Adrenal gland (tissue), 5 donors: ENCODE measurements at regions not wholly inside any gene's neighbourhood (a gene's known extent, or its start where the extent isn't known, plus 50 kb on each side); places are given as distances from the start of the nearest gene placed in this dataset.

Experiments used
- POLR2A ChIP-seq, 2 donors: fragments of 450-650 bp; IDR thresholded peaks; one replicate each; pipeline ENCODE4 v1.6.1; 2017; ENCODE audit warnings: antibody characterized with exemption in 2 of 2, mild to moderate bottlenecking in 2 of 2, moderate library complexity in 1 of 2
- TF ChIP-seq, protein P1 (sequence below), 6 experiments: fragments of 450-650 bp in 4 of 6; fragments of 200-600 bp in 2 of 6; sonication (generic) in 1 of 6; IDR thresholded peaks; 1 replicate in 5 of 6; 2 replicates in 1 of 6; pipeline versions ENCODE4 v1.5.1 to v1.8.0; 2016 to 2021; ENCODE audit warnings: antibody characterized with exemption in 6 of 6, mild to moderate bottlenecking in 2 of 6, moderate library complexity in 1 of 6
- donor health status: DM: no; HTN: no; CAD: no.

DNA sequence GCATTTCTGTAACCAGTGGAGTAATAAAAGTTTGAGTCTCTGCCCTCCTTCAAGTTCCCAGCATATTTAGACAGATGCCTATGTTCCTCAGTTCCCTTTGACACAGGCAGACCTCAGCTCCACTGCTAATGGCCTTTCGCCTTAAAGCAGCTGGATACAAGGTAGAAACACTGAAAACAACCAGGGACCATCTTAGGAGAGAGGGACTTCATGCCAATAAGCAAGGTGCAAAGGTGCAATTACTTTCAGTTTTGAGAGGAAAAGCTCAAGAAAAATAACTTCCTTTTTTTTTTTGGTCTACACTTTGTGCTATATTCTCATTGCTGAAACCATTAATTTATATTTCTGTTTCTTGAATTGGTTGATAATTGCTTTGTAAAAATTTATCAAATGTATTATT is 781.9 kb upstream of the GALNTL6 start:
- TF ChIP-seq, protein P1, sequence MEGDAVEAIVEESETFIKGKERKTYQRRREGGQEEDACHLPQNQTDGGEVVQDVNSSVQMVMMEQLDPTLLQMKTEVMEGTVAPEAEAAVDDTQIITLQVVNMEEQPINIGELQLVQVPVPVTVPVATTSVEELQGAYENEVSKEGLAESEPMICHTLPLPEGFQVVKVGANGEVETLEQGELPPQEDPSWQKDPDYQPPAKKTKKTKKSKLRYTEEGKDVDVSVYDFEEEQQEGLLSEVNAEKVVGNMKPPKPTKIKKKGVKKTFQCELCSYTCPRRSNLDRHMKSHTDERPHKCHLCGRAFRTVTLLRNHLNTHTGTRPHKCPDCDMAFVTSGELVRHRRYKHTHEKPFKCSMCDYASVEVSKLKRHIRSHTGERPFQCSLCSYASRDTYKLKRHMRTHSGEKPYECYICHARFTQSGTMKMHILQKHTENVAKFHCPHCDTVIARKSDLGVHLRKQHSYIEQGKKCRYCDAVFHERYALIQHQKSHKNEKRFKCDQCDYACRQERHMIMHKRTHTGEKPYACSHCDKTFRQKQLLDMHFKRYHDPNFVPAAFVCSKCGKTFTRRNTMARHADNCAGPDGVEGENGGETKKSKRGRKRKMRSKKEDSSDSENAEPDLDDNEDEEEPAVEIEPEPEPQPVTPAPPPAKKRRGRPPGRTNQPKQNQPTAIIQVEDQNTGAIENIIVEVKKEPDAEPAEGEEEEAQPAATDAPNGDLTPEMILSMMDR (IDR thresholded peaks at IDR 0.05), result no peak
- no peak for TF ChIP-seq POLR2A (IDR thresholded peaks at IDR 0.05)
